ENCODE measurements at regions not wholly inside any gene's neighbourhood (a gene's known extent, or its start where the extent isn't known, plus 50 kb on each side); places are given as distances from the start of the nearest gene placed in this dataset.

- TF ChIP-seq REST (IDR thresholded peaks at IDR 0.05; ENCODE audit: insufficient replicate concordance, low read depth) (no peak), SPI1 (IDR thresholded peaks at IDR 0.05; ENCODE audit: borderline replicate concordance, low read depth) (no peak), POLR2AphosphoS5 (IDR thresholded peaks at IDR 0.05; ENCODE audit: low read depth) (no peak), GABPA (IDR thresholded peaks at IDR 0.05; ENCODE audit: low read depth) (no peak)
- TF ChIP-seq, protein P1, sequence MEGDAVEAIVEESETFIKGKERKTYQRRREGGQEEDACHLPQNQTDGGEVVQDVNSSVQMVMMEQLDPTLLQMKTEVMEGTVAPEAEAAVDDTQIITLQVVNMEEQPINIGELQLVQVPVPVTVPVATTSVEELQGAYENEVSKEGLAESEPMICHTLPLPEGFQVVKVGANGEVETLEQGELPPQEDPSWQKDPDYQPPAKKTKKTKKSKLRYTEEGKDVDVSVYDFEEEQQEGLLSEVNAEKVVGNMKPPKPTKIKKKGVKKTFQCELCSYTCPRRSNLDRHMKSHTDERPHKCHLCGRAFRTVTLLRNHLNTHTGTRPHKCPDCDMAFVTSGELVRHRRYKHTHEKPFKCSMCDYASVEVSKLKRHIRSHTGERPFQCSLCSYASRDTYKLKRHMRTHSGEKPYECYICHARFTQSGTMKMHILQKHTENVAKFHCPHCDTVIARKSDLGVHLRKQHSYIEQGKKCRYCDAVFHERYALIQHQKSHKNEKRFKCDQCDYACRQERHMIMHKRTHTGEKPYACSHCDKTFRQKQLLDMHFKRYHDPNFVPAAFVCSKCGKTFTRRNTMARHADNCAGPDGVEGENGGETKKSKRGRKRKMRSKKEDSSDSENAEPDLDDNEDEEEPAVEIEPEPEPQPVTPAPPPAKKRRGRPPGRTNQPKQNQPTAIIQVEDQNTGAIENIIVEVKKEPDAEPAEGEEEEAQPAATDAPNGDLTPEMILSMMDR (IDR thresholded peaks at IDR 0.05; ENCODE audit: insufficient read depth, low read length) = no peak
These were observed 191.9 kb upstream of the MIR17HG start for GRCh38 chr13:91155512-91156114.
